ENCODE measurements at regions not wholly inside any gene's neighbourhood (a gene's known extent, or its start where the extent isn't known, plus 50 kb on each side); places are given as distances from the start of the nearest gene placed in this dataset.

DNA sequence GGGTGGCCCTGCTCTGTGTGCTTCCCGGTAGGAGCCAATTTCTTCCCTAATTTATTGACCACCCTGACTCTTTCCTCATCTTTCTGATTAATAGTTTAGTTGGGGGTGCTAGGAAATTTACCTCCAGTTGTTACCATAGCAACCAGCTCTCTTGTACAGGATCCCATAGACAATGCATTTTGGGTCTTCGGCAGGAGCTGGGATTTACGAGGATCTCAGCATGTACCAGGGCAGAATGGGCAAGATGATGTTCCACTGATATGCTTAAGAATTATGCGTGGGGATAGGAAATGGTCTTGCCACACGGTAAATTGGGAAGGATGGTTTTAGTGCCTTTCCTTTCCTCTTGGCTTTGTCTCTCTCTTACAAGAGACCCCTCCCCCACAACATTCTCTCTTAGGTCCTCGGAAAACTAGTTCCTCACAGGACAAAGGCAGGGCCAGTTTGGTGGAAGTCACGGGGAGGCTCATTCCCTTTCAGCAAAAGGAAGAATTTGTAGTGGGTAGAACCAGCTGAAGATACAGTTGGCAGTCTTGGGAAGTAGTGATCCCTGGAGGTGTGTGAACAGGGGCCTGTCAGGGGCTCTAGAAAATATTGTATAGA lies 133.4 kb upstream of the SHB start (continued):
- TF ChIP-seq REST (IDR thresholded peaks at IDR 0.05) (no peak), GABPA (IDR thresholded peaks at IDR 0.05 in 1 of 2, conservative IDR thresholded peaks at IDR 0.05 in 1 of 2) (no peak), SP1 (IDR thresholded peaks at IDR 0.05) (no peak), FOXA2 (IDR thresholded peaks at IDR 0.05) (no peak), HNF4A (conservative IDR thresholded peaks at IDR 0.05) (no peak), RXRA (IDR thresholded peaks at IDR 0.05) (no peak), FOXA1 (IDR thresholded peaks at IDR 0.05) (no peak), RAD21 (IDR thresholded peaks at IDR 0.05) (no peak), JUND (IDR thresholded peaks at IDR 0.05) (no peak), HNF4G (IDR thresholded peaks at IDR 0.05) (no peak)
- TF ChIP-seq, protein P1, sequence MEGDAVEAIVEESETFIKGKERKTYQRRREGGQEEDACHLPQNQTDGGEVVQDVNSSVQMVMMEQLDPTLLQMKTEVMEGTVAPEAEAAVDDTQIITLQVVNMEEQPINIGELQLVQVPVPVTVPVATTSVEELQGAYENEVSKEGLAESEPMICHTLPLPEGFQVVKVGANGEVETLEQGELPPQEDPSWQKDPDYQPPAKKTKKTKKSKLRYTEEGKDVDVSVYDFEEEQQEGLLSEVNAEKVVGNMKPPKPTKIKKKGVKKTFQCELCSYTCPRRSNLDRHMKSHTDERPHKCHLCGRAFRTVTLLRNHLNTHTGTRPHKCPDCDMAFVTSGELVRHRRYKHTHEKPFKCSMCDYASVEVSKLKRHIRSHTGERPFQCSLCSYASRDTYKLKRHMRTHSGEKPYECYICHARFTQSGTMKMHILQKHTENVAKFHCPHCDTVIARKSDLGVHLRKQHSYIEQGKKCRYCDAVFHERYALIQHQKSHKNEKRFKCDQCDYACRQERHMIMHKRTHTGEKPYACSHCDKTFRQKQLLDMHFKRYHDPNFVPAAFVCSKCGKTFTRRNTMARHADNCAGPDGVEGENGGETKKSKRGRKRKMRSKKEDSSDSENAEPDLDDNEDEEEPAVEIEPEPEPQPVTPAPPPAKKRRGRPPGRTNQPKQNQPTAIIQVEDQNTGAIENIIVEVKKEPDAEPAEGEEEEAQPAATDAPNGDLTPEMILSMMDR (IDR thresholded peaks at IDR 0.05; ENCODE audit: low read depth, low read length, missing input control): no peak

DNA sequence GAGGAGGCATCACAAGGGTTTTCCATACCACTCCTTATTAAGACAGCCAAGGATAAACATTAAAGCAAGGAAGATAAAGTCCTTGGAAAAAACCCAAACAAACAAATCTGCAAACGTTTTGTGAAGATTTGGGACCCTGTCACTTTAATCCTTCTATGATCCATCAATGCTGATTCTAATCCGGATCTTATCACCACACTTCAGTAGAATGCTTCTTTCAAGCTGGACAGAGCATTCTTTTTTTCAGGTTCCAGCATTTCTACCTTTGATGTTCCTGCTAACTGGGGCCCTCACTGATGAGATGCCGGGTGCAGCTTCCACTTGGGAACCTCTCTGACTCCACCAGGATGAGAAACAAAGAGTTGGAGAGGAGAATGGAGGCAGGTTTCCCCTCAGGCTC lies 132.8 kb upstream of the SHB start:
- no peaks in the 10 kb centered on the region for H3K4me1 ChIP-seq (ENCODE audit: control insufficient read depth in 4 of 4, insufficient read depth in 4 of 4, low read length in 3 of 4)
- H3K27ac ChIP-seq (ENCODE audit: low read depth in 1 of 2, low read length in 2 of 2): no peak overlapping the region
- H3K9ac ChIP-seq (ENCODE audit: low read depth in 1 of 2, low read length in 2 of 2): no peak overlapping the region
- no peaks in the 10 kb centered on the region for H3K36me3 ChIP-seq (ENCODE audit: control insufficient read depth in 4 of 4, insufficient read depth in 3 of 4, low read depth in 1 of 4, low read length in 3 of 4)
- TF ChIP-seq, protein P2, sequence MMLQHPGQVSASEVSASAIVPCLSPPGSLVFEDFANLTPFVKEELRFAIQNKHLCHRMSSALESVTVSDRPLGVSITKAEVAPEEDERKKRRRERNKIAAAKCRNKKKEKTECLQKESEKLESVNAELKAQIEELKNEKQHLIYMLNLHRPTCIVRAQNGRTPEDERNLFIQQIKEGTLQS (IDR thresholded peaks at IDR 0.05): no peak
- TF ChIP-seq MAX (IDR thresholded peaks at IDR 0.05): no peak
- no peak for TF ChIP-seq RXRA (IDR thresholded peaks at IDR 0.05)
- no peak for TF ChIP-seq NR2F2 (IDR thresholded peaks at IDR 0.05)
- TF ChIP-seq EGR1 (IDR thresholded peaks at IDR 0.05; ENCODE audit: low read depth in 2 of 2): no peak
- no peak for TF ChIP-seq REST (IDR thresholded peaks at IDR 0.05)
- no peak for TF ChIP-seq TAF1 (conservative IDR thresholded peaks at IDR 0.05)
- TF ChIP-seq HNF4A (conservative IDR thresholded peaks at IDR 0.05): no peak
- no peak for TF ChIP-seq JUND (IDR thresholded peaks at IDR 0.05)
- TF ChIP-seq RAD21 (IDR thresholded peaks at IDR 0.05): no peak
- TF ChIP-seq GABPA (IDR thresholded peaks at IDR 0.05 in 1 of 2, conservative IDR thresholded peaks at IDR 0.05 in 1 of 2): no peak
- TF ChIP-seq ZBTB33 (IDR thresholded peaks at IDR 0.05): no peak
- TF ChIP-seq SP1 (IDR thresholded peaks at IDR 0.05): no peak
- no peak for TF ChIP-seq FOXA1 (IDR thresholded peaks at IDR 0.05)
- TF ChIP-seq YY1 (IDR thresholded peaks at IDR 0.05): no peak
- no peak for TF ChIP-seq FOXA2 (IDR thresholded peaks at IDR 0.05)
- no peak for TF ChIP-seq HNF4G (IDR thresholded peaks at IDR 0.05)
- TF ChIP-seq, protein P1 (IDR thresholded peaks at IDR 0.05; ENCODE audit: low read depth, low read length, missing input control): no peak
- H3K27me3 ChIP-seq (ENCODE audit: control insufficient read depth in 4 of 4, insufficient read depth in 4 of 4, low read length in 3 of 4): no peaks in the 10 kb centered on the region
- peak; percentile 10 for DNase-seq (ENCODE audit: low spot score)
- no peaks in the 10 kb centered on the region for H3K9me3 ChIP-seq (ENCODE audit: control insufficient read depth in 4 of 4, low read length in 3 of 4)
- WGBS: 54% methylated on average over 3 of the region's 3 CpGs
- no peak overlapping the region for H3K4me3 ChIP-seq (ENCODE audit: low read depth in 1 of 3, low read length in 3 of 3)

Data from liver (tissue), 8 donors.